Esophagus squamous epithelium (tissue), 4 donors: ENCODE measurements at regions not wholly inside any gene's neighbourhood (a gene's known extent, or its start where the extent isn't known, plus 50 kb on each side); places are given as distances from the start of the nearest gene placed in this dataset.

ENCODE experiments used
- CTCF ChIP-seq, 6 experiments: fragments of 450-650 bp in 4 of 6; fragments of 200-600 bp in 2 of 6; sonication (generic) in 2 of 6; IDR thresholded peaks; one replicate each; pipeline ENCODE4 v1.5.1; 2016 to 2019; ENCODE audit warnings: antibody characterized with exemption in 6 of 6, mild to moderate bottlenecking in 4 of 6, moderate library complexity in 4 of 6
- POLR2A ChIP-seq, 4 donors: fragments of 450-650 bp; IDR thresholded peaks; one replicate each; pipeline ENCODE4 v1.6.1; 2017; ENCODE audit warnings: antibody characterized with exemption in 4 of 4, mild to moderate bottlenecking in 4 of 4, moderate library complexity in 3 of 4

- TF ChIP-seq CTCF (IDR thresholded peaks at IDR 0.05) (no peak), POLR2A (IDR thresholded peaks at IDR 0.05) (no peak)
Measured at GRCh38 chr18:22060361-22060760, 109.0 kb upstream of the GATA6 start.
